HG03060 (cell line): ENCODE measurements at regions not wholly inside any gene's neighbourhood (a gene's known extent, or its start where the extent isn't known, plus 50 kb on each side); places are given as distances from the start of the nearest gene placed in this dataset.
"Not testable (repeated sequence)": the region's sequence is repeated elsewhere in the genome, so short reads cannot be mapped to it uniquely, and the experiment has no call there.

Source experiments
- ATAC-seq: cut with Tn5 transposase; IDR thresholded peaks from one replicate; pipeline ENCODE4 v1.9.1; 2021; ENCODE audit warnings: low read depth, moderate number of reproducible peaks; ENCODE audit not compliant: unreplicated experiment

DNA sequence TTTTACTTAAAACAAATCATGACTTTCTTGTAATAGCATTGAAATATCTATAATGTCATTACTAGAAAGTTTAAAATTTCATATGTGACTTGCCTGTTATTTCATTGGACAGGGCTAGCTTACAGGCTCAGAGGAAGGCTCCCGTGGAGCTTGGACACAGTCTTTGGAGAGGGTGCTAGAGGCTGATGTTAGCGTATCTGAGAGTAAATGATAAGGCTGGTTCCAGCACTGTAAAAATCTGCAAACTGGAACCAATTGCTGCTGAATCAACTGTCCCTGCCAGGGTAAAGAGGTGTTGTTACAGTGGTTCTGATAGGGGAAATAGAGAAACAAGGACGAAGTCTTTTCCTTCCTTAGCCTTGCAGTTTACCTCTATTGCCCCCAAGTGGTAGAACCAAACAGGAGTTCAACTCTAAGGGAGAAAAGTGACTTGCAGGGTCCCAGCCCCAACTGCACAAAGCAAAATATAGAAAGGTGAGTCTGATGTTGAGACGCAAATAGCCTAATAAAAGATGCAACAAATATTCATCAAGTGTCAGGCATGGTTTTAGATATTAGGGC lies 901.7 kb downstream of the DIAPH3 start:
- ATAC-seq: no peak

DNA sequence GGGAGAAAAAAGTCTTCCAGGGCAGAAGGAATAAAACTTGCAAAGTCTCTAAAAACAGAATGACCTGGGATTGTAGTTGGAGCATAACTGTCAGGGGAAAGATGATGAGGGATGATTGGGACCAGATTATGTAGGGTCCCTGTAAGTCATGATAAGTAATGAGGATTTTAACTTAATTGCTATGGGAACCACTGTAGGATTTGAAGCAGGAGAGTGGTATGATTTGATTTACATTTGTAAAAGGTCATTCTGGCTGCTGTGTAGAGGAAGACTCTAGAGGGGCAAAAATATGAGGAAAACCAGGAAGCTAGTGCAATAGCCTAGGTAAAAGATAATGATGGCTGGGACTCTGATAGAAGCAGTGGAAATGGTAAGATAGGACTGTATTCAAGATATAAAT lies 900.2 kb downstream of the DIAPH3 start:
- no peak for ATAC-seq

DNA sequence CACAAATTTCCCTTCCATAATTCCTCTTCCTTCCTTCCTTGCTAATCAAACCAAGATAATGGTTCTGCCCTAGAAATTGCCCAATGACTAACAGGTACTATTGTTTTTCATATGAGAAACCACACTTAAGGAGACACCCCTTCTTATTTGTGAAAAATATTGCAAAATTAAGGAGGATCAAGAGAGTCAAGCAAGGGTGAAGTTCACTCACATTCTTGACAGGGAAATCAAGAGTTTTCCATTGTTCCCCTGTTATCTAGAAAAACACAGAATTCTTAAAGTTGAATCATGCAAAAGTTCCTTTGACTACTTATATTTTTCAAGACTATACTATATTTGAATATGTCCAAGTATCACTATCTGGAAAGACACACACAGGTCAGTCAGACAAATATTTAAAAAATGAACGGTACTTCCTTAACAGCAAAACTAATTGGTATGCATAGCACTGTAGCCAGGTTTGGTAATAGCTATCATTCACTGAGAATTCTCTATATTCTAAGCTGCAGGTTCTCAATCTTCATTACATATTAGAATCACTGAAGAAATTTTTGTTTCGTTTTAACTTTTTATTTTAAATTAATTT lies 897.2 kb downstream of the DIAPH3 start:
- ATAC-seq: no peak

DNA sequence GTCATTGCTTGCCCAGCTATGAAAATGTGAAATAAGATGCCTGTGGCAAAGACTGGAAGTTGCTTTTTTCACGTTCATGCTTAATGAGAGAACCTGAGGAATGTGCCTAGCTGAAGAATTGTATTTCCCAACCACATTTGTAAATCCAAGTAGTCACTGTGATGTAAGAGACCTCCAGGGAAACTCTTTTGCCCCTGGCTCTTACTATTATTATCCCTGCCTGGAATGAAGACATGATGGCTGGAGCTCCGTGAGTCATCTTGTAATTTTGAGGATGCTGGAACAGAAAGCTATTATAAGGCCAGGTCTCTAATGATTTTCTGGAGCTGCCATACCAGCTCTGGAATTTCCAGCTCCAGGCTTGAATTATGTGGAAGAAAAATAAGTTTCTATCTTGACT lies 894.3 kb downstream of the DIAPH3 start:
- no peak for ATAC-seq

DNA sequence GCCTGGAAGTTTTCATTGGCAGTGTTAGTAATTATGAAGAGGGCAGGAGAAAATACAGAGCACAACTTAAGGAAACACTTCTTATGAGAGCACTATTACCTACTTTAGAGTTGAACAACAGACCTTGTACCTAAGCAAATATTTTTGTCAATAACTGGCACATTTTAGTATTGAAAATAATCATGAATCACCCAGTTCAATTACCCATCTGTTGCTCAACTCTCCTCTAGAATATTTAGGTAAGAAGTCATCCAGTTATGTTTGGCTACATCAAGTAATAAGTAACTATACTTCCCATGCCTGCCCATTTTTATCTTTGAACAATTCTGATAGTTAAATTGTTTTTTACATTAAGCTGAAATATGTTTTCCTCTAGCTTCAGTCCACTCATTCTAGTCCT lies 893.4 kb downstream of the DIAPH3 start:
- ATAC-seq: no peak

- ATAC-seq: no peak
Observed at GRCh38 chr13:59274958-59275727, 888.6 kb downstream of the DIAPH3 start.

DNA sequence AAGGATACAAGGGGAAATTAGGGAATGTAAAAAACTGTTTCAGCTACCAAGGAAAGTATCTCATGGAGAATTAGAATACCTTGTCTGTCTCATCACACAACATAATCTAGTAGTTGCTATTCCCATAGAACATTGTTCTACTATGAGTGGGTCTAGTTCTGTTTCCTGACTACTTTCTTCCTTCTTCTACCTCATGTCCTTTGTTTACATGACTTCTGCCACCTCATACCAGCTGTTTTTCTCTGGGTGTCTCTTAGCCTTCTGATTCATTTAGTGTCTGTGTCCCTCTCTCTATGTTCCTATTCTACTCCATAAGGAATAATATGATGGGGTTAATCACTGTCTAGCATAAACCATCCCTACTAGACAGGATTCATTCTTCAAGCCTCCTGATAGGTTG lies 887.3 kb downstream of the DIAPH3 start:
- no peak for ATAC-seq

DNA sequence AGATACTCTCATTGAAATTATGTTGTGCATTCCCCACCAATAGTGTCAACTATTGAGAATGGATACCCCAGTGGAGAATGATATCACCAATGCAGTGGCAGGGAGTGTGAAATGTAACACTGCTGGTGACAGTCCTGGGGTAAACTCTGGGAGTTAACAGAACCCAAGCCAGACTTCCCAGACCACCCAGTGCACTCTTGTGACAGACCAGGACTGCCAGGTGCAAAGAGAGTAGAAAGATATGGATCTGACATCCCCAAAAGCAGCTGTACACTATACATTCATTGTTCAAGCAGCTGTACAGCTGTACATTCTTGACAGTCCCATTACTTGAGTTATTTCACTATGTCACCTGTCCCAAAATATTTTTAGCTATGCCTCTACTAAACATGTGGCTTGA lies 886.6 kb downstream of the DIAPH3 start:
- no peak for ATAC-seq

GRCh38 chr13:59279028-59279427 lies 884.7 kb downstream of the DIAPH3 start:
- no peak for ATAC-seq

- ATAC-seq: no peak
Observed at GRCh38 chr13:59279576-59279975, 884.2 kb downstream of the DIAPH3 start.

DNA sequence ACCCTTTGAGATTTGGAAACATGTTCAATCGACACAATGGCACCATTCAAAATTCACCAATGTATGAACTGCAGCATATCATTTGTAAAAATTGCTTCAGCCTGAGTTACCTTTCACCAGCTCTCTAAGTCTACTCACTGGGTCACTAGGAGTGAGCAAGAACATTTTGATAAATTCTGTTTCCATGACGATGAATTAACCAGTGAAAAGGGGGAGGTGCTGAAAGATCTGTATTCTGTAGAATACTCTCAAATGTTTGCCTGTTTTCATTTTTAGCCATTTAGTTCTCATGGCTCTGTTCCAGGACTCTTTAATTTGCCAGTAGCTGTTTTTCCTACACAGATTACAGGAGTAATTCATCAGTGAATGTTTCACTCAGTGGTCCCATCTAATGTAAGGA lies 883.4 kb downstream of the DIAPH3 start:
- ATAC-seq: no peak

DNA sequence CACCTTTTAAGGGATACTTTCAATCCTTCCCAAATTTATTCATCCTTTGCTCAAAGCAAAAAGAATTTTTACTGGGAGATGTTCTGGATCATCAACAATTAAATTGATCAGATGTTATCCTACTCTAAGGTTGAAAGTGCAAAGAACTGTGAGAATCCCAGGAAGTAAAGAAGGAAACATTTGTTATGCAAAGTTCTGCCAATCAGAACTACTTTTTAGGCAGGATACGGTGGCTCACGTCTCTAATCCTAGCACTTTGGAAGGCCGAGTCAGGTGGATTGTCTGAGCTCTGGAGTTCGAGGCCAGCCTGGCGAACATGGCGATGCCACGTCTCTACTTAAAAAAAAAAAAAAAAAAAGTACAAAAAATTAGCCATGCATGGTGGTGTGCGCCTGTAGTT lies 882.3 kb downstream of the DIAPH3 start:
- no peak for ATAC-seq

DNA sequence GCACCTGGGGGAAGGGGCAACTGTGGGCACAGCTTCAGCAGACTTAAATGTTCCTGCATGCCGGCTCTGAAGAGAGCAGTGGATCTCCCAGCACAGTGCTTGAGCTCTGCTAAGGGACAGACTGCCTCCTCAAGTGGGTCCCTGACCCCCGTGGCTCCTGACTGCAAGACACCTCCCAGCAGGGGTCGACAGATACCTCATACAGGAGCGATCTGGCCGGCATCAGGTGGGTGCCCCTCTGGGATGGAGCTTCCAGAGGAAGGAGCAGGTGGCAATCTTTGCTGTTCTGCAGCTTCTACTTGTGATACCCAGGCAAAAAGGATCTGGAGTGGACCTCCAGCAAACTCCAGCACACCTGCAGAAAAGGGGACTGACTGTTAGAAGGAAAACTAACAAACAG lies 871.5 kb downstream of the DIAPH3 start:
- ATAC-seq: not testable (repeated sequence)

DNA sequence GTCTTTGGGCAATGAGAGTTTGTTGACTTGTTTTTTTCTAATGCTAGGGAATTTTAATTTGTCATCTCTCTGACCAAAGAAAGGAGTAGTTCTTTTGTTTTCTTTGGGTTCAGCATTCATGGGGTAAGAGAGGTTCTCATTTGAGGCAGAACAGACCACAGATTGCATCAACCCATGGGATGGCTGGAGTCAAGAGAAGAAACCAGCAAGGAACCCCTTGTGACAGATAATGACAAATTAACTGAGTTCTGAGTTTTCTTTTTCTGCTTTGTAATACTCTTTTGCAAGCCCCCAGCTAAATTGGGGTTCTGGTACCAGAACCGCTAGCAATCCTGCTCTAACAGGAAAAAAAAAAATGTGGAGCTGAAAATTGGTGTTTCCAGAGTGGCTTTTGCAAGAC lies 864.1 kb downstream of the DIAPH3 start:
- no peak for ATAC-seq

- no peak for ATAC-seq
Observed at GRCh38 chr13:59300355-59301173, 863.2 kb downstream of the DIAPH3 start.

GRCh38 chr13:59301174-59301567 lies 862.6 kb downstream of the DIAPH3 start:
- no peak for ATAC-seq

DNA sequence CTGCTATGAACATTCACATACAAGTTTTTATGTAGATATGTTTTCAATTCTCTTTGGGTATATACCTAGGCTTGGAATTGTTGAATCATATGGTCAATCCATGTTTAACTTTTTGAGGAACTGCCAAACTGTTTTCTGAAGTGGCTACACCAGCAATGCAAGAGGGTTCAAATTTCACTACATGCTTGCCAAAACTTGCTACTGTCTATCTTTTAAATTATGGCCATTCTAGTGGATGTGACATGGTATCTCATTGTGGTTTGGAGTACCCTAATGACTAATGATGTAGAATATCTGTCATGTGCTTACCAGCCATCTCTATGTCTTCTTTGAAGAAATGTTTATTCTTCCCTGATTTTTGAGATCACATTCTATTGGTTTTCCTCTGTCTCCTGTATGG lies 860.3 kb downstream of the DIAPH3 start:
- ATAC-seq: no peak

- no peak for ATAC-seq
Observed at GRCh38 chr13:59304596-59304995, 859.1 kb downstream of the DIAPH3 start.

DNA sequence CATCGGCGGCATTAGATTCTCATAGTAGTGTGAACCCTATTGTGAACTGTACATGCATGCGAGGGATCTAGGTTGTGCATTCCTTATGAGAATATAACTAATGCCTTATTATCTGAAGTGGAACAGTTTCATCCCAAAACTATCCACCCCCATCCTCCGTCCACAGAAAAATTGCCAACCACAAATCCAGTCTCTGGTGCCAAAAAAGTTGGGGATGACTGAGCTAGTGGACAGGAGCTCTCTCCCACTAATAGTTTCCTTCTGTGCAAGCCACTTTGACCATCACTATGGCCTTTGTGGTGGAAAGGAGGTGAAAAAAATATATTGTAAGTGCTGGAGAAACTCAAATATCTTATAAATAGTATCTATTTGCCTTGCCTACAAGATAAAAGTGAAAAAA lies 857.8 kb downstream of the DIAPH3 start:
- no peak for ATAC-seq

GRCh38 chr13:59312776-59313175 lies 851.0 kb downstream of the DIAPH3 start:
- no peak for ATAC-seq

DNA sequence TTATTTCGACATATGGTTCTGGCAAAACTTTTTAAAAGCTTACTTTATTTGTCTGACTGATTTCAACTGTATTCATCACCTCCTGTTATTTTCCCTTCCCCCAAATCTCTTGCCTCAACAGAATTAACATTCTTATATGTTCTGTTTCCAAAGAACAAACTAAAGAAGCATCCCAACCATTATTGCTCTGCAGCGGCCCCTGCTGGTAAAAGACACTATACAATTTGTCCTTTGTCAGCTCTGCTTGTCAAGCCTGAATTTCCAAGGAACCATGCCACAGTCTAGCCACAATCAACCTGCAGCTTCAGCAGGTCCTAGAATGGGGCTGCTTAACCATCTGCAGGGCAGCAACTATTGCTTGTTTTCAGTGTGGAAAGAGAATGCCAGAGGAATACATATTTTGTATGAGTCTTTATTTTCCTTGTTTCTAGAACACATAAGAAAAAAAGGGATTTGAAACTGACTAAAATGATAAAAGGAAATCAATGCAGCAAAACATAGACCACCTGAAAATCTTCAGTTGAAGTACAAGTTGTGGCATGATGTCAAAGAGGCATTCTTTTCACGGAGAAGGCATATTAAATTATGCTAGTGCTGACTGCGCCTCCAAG lies 845.3 kb downstream of the DIAPH3 start:
- peak; percentile 64 for ATAC-seq
